GM12873 (cell line): ENCODE measurements at regions not wholly inside any gene's neighbourhood (a gene's known extent, or its start where the extent isn't known, plus 50 kb on each side); places are given as distances from the start of the nearest gene placed in this dataset.

Source experiments
- TF ChIP-seq, protein P1 (sequence below): IDR thresholded peaks from 2 replicates; pipeline ENCODE4 v1.5.1; 2012; ENCODE audit warnings: low read depth, mild to moderate bottlenecking, moderate library complexity, low read length, control low read depth; ENCODE audit not compliant: insufficient read depth; ENCODE audit errors: missing control alignments

DNA sequence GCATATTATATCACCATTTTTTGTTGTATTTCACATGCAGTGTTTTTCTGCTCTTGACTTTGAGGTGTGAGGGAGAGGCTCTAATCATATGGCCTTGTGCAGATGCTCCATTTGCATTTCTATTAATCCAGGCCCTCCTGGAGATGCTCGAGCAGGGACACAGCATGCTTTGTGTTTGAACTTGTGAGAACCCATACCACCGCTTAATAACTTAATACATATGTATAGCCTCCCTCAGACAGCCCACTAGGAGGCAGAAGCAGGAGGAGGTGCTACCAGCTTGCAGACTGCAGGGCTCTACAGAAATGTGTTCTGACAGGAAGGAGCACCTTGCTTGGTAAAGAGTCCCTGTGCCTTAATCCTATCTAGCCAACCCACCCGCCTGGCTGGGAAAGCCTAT, 155.2 kb downstream of the BARHL2 start:
- TF ChIP-seq, protein P1, sequence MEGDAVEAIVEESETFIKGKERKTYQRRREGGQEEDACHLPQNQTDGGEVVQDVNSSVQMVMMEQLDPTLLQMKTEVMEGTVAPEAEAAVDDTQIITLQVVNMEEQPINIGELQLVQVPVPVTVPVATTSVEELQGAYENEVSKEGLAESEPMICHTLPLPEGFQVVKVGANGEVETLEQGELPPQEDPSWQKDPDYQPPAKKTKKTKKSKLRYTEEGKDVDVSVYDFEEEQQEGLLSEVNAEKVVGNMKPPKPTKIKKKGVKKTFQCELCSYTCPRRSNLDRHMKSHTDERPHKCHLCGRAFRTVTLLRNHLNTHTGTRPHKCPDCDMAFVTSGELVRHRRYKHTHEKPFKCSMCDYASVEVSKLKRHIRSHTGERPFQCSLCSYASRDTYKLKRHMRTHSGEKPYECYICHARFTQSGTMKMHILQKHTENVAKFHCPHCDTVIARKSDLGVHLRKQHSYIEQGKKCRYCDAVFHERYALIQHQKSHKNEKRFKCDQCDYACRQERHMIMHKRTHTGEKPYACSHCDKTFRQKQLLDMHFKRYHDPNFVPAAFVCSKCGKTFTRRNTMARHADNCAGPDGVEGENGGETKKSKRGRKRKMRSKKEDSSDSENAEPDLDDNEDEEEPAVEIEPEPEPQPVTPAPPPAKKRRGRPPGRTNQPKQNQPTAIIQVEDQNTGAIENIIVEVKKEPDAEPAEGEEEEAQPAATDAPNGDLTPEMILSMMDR = no peak

DNA sequence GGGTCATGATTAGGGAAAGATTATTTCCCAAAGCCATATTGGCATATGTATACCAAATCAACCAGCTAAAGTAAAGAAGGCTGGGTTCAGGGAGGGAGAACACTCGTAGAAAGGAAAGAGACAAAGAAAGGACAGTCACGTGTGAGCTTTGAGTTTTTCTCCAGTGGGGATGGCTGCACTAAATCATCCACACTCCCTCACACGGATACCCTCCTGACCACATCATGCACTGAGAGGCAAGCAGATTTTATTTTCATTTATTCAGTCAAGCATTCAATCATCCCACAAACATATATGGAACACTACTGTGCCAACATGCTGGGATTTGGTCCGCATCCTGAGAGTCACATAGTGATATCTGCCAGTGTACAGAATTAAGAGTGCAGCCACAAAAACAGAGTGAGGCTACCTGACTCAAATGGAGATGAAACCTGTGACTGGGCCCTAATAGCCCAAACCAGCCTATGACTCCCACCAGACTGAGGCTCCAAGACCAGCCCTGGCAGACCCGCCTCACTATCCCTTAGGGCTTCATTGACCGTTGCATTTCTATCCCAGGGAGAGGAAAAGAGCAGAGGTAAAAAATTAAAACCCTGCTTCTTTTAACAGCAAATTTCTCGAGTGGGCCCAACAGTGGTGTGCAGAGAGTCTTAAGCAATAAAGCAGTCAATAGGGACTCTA, 155.9 kb downstream of the BARHL2 start:
- TF ChIP-seq, protein P1 = no peak

DNA sequence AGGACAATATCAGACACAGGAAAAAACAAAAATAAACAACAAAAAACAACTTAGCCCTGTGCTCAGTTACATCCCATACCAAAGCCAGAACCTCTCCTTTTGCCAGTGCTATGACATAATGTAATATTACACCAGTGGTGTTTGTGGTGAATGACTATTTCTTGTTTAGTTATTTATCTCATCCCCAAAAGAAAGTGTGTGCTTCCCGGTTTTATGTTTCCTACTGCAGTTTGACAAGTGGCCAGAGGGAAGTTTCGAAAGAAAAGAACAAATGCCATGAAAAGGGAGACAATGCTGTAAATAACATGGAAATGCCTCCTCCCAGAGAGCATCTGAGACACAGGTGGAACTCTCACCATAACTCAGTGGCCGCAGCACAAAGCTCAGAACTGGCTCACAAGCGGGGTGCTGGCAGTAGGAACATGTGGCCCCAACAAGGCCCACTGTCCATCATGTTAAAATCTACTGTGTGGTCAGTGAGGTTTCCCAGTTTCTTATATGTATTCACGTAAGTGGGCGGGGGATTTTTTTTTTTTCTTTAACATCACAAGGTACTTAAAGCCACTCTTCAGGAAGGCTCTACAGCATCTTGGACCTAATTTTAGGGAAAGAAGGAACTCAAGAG, 158.2 kb downstream of the BARHL2 start:
- TF ChIP-seq, protein P1 = no peak

GRCh38 chr1:90558126-90558525, 159.0 kb downstream of the BARHL2 start:
- TF ChIP-seq, protein P1 = no peak

- TF ChIP-seq, protein P1 = no peak
Observed at GRCh38 chr1:90557706-90558105, 159.4 kb downstream of the BARHL2 start.

DNA sequence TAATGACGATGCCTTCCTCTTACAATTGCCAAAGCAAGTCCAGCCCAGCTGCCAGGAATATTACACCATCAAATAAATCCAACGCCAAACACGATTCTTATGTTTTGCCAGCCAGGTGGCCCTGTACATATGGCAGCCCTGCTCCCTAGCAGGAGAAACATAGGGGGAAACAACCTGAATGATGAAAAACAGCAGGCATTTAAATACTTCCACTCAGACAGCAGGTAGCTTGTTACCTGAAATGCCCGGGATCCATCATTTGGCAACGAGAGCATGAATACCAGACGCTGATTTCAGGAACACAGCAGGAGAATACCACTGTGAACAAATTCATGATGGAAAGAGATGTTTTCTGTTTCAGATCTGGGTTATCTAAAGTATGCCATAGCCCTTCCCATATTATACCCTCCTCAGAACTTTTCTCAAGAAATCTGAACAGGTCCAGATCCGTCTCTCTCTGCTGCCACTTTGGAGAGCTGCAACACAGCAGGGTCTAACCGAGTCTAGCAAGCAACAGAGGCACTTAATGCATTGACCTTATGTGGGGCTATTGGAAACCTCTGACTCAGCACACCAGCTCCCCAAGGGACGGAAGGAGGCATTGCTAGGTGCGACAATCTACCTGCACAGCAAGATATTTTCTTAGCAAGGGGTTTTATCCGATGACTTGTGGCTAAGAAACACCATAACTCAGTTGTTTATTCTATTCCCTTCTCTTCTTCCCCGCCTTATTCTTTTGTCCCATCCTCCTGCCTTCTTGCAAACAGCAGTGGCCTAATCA, 166.3 kb downstream of the BARHL2 start:
- TF ChIP-seq, protein P1 = peak; percentile 13

DNA sequence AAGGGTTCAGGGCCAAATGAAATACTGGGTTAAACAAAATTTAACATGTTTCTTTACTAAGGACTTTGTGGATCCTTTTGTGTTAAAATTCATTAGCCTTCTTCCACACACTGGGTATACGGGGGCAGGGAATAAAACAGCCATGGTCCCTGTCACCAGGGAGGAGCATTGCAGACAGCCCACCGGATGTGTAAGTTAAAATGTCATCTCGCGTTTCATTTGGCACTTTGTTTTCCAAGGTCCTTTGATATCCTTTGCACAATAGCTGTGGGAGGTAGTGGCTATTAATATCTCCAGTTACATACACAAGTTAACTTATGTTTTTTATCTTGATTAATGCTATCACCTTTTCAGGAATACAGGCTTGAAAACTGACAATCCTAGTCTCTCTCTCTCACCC, 172.7 kb downstream of the BARHL2 start:
- TF ChIP-seq, protein P1 = no peak
